Karpas-422 (cell line): ENCODE measurements at regions not wholly inside any gene's neighbourhood (a gene's known extent, or its start where the extent isn't known, plus 50 kb on each side); places are given as distances from the start of the nearest gene placed in this dataset.

Experiments
- DNase-seq: peaks from one replicate; pipeline ENCODE4 v3.0.0-alpha.2; 2015
- H2AFZ ChIP-seq: fragments of 200-600 bp; sonication (generic); 2 replicates; pipeline ENCODE4 v1.6.1; 2014; ENCODE audit warnings: antibody characterized with exemption, low read length, mixed read lengths
- H3K27ac ChIP-seq: fragments of 200-600 bp; sonication (generic); 2 replicates; pipeline ENCODE4 v1.5.1; 2014; ENCODE audit warnings: mild to moderate bottlenecking, low read length, moderate library complexity
- H3K27me3 ChIP-seq: fragments of 200-600 bp; sonication (generic); 2 replicates; pipeline ENCODE4 v1.6.1; 2014; ENCODE audit warnings: low read length, mixed read lengths
- H3K36me3 ChIP-seq: fragments of 200-600 bp; sonication (generic); 2 replicates; pipeline ENCODE4 v1.6.1; 2014; ENCODE audit warnings: low read length, mixed read lengths; ENCODE audit not compliant: insufficient read depth
- H3K4me1 ChIP-seq: fragments of 200-600 bp; sonication (generic); 2 replicates; pipeline ENCODE4 v1.6.1; 2014; ENCODE audit warnings: mild to moderate bottlenecking, low read length, mixed read lengths
- H3K4me2 ChIP-seq: fragments of 200-600 bp; sonication (generic); 2 replicates; pipeline ENCODE4 v1.6.1; 2014; ENCODE audit warnings: low read length, low read depth, mild to moderate bottlenecking; ENCODE audit not compliant: poor library complexity, severe bottlenecking
- H3K4me3 ChIP-seq: fragments of 200-600 bp; sonication (generic); 2 replicates; pipeline ENCODE4 v1.5.1; 2014; ENCODE audit warnings: mild to moderate bottlenecking, antibody characterized with exemption, low read length, mixed read lengths
- H3K79me2 ChIP-seq: fragments of 200-600 bp; sonication (generic); 2 replicates; pipeline ENCODE4 v1.6.1; 2014; ENCODE audit warnings: mild to moderate bottlenecking, low read length, mixed read lengths
- H3K9ac ChIP-seq: fragments of 200-600 bp; sonication (generic); 2 replicates; pipeline ENCODE4 v1.6.0; 2014; ENCODE audit warnings: low read length
- H3K9me2 ChIP-seq: fragments of 200-600 bp; sonication (generic), shearing (Covaris generic); replicated peaks from 2 replicates; pipeline ENCODE4 v1.6.0; 2014; ENCODE audit warnings: mild to moderate bottlenecking, low read length, moderate library complexity; ENCODE audit not compliant: insufficient read depth
- H3K9me3 ChIP-seq: fragments of 300-700, 200-600 bp; sonication (generic); 2 replicates; pipeline ENCODE4 v1.6.1; 2014; ENCODE audit warnings: low read length, mixed read lengths
- H4K20me1 ChIP-seq: fragments of 200-600 bp; sonication (generic); 2 replicates; pipeline ENCODE4 v1.6.1; 2014; ENCODE audit warnings: mild to moderate bottlenecking, antibody characterized with exemption, low read length, low read depth; ENCODE audit not compliant: insufficient read depth

- Histone ChIP-seq H3K36me3 (no peaks in the 10 kb centered on the region), H3K79me2 (no peaks in the 10 kb centered on the region), H2AFZ (no peak overlapping the region), H3K9me2 (no peaks in the 10 kb centered on the region), H3K9ac (no peak overlapping the region), H3K4me1 (no peaks in the 10 kb centered on the region), H4K20me1 (no peaks in the 10 kb centered on the region), H3K4me3 (no peak overlapping the region), H3K9me3 (no peaks in the 10 kb centered on the region), H3K27me3 (no peaks in the 10 kb centered on the region), H3K27ac (no peak overlapping the region), H3K4me2 (no peak overlapping the region)
- no peak for DNase-seq
These were observed 258.4 kb upstream of the AKR1E2 start for GRCh38 chr10:4567637-4568036.

GRCh38 chr10:4566011-4566410, 260.0 kb upstream of the AKR1E2 start:
- no peak overlapping the region for H3K9ac ChIP-seq
- no peak for DNase-seq

GRCh38 chr10:4561296-4561695, 264.7 kb upstream of the AKR1E2 start:
- Histone ChIP-seq H3K9me2 (no peaks in the 10 kb centered on the region), H3K36me3 (no peaks in the 10 kb centered on the region), H3K9me3 (no peaks in the 10 kb centered on the region), H2AFZ (no peak overlapping the region), H3K4me3 (no peak overlapping the region), H3K4me1 (no peaks in the 10 kb centered on the region), H3K27me3 (no peaks in the 10 kb centered on the region), H3K9ac (no peak overlapping the region), H3K4me2 (no peak overlapping the region), H3K27ac (no peak overlapping the region), H4K20me1 (no peaks in the 10 kb centered on the region), H3K79me2 (no peaks in the 10 kb centered on the region)
- DNase-seq, result no peak

More at GRCh38 chr10:4566011-4566410, 260.0 kb upstream of the AKR1E2 start:
- Histone ChIP-seq H3K79me2 (no peaks in the 10 kb centered on the region), H3K9me3 (no peaks in the 10 kb centered on the region), H3K4me1 (no peaks in the 10 kb centered on the region), H3K27me3 (no peaks in the 10 kb centered on the region), H2AFZ (no peak overlapping the region), H3K4me3 (no peak overlapping the region), H3K9me2 (no peaks in the 10 kb centered on the region), H4K20me1 (no peaks in the 10 kb centered on the region), H3K36me3 (no peaks in the 10 kb centered on the region), H3K4me2 (no peak overlapping the region), H3K27ac (no peak overlapping the region)

- H2AFZ ChIP-seq, result no peak overlapping the region
These were observed 268.5 kb upstream of the AKR1E2 start for GRCh38 chr10:4557469-4557868.

GRCh38 chr10:4556527-4556926, 269.5 kb upstream of the AKR1E2 start:
- Histone ChIP-seq H3K4me1 (no peaks in the 10 kb centered on the region), H4K20me1 (no peaks in the 10 kb centered on the region), H3K27ac (no peak overlapping the region), H3K27me3 (no peaks in the 10 kb centered on the region), H2AFZ (no peak overlapping the region), H3K9ac (no peak overlapping the region), H3K4me2 (no peak overlapping the region), H3K4me3 (no peak overlapping the region), H3K36me3 (no peaks in the 10 kb centered on the region), H3K9me2 (no peaks in the 10 kb centered on the region), H3K9me3 (no peaks in the 10 kb centered on the region), H3K79me2 (no peaks in the 10 kb centered on the region)
- no peak for DNase-seq

More at GRCh38 chr10:4557469-4557868, 268.5 kb upstream of the AKR1E2 start:
- Histone ChIP-seq H4K20me1 (no peaks in the 10 kb centered on the region), H3K4me2 (no peak overlapping the region), H3K9me3 (no peaks in the 10 kb centered on the region), H3K27ac (no peak overlapping the region), H3K4me3 (no peak overlapping the region), H3K4me1 (no peaks in the 10 kb centered on the region), H3K9ac (no peak overlapping the region), H3K79me2 (no peaks in the 10 kb centered on the region), H3K9me2 (no peaks in the 10 kb centered on the region), H3K36me3 (no peaks in the 10 kb centered on the region), H3K27me3 (no peaks in the 10 kb centered on the region)
- DNase-seq, result no peak

GRCh38 chr10:4555920-4556319, 270.1 kb upstream of the AKR1E2 start:
- Histone ChIP-seq H2AFZ (no peak overlapping the region), H3K4me2 (no peak overlapping the region), H4K20me1 (no peaks in the 10 kb centered on the region), H3K4me3 (no peak overlapping the region), H3K79me2 (no peaks in the 10 kb centered on the region), H3K27ac (no peak overlapping the region), H3K9me2 (no peaks in the 10 kb centered on the region), H3K9ac (no peak overlapping the region), H3K36me3 (no peaks in the 10 kb centered on the region), H3K4me1 (no peaks in the 10 kb centered on the region), H3K27me3 (no peaks in the 10 kb centered on the region), H3K9me3 (no peaks in the 10 kb centered on the region)
- DNase-seq, result no peak

GRCh38 chr10:4549139-4549653, 276.8 kb upstream of the AKR1E2 start:
- Histone ChIP-seq H2AFZ (no peak overlapping the region), H3K36me3 (no peaks in the 10 kb centered on the region), H3K9me2 (no peaks in the 10 kb centered on the region), H3K4me3 (no peak overlapping the region), H3K9ac (no peak overlapping the region), H4K20me1 (no peaks in the 10 kb centered on the region), H3K9me3 (no peaks in the 10 kb centered on the region), H3K4me1 (no peaks in the 10 kb centered on the region), H3K27ac (no peak overlapping the region), H3K79me2 (no peaks in the 10 kb centered on the region), H3K4me2 (no peak overlapping the region), H3K27me3 (no peaks in the 10 kb centered on the region)
- DNase-seq, result no peak

- Histone ChIP-seq H3K79me2 (no peaks in the 10 kb centered on the region), H2AFZ (no peak overlapping the region), H3K36me3 (no peaks in the 10 kb centered on the region), H3K9ac (no peak overlapping the region), H3K4me1 (no peaks in the 10 kb centered on the region), H3K27me3 (no peaks in the 10 kb centered on the region), H3K4me2 (no peak overlapping the region), H4K20me1 (no peaks in the 10 kb centered on the region), H3K27ac (no peak overlapping the region), H3K9me3 (no peaks in the 10 kb centered on the region), H3K9me2 (no peaks in the 10 kb centered on the region), H3K4me3 (no peak overlapping the region)
- DNase-seq, result no peak
These were observed 279.1 kb upstream of the AKR1E2 start for GRCh38 chr10:4546931-4547330.

- H3K79me2 ChIP-seq, result no peaks in the 10 kb centered on the region
- no peaks in the 10 kb centered on the region for H3K36me3 ChIP-seq
- H3K9me2 ChIP-seq, result no peaks in the 10 kb centered on the region
- H3K4me3 ChIP-seq, result no peak overlapping the region
- H3K27ac ChIP-seq, result no peak overlapping the region
- DNase-seq, result no peak
- H4K20me1 ChIP-seq, result no peaks in the 10 kb centered on the region
- no peaks in the 10 kb centered on the region for H3K4me1 ChIP-seq
- no peaks in the 10 kb centered on the region for H3K9me3 ChIP-seq
- no peak overlapping the region for H3K9ac ChIP-seq
- H3K27me3 ChIP-seq, result no peaks in the 10 kb centered on the region
- no peak overlapping the region for H3K4me2 ChIP-seq
- H2AFZ ChIP-seq, result no peak overlapping the region
These were observed 279.5 kb upstream of the AKR1E2 start for GRCh38 chr10:4546500-4546899.
